ENCODE measurements at regions not wholly inside any gene's neighbourhood (a gene's known extent, or its start where the extent isn't known, plus 50 kb on each side); places are given as distances from the start of the nearest gene placed in this dataset.

DNA sequence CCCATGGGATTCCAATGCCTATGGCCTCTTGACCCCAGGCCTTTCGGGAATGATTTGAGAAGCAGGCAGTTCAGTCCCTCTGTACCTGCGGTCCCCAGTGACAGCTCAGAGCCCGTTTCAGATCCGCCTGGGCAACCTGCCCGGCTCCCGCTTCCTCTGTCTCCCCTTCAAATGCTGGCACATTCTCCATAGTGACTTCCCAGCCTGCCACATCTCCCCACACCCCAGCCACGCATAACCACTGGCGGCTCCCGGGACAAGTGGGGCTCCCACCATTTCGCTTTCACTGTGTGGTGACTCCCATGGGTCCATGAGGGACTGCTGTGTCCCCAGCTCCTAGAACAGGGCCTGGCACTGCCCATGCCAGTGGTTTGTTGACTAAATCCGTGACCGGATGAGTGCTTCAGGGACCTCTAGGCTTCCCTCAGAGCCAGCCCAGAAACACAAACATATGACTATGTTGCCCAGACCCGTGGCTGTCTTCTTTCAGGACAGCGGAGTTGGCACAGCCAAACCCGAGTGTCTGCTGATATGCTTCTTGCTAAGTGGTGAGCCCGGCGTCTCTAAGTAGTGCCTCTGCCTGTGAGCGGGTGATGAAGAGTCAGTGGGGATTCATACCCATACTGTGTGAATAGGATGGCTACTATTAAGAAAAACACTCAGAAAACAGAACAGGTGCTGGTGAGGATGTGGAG lies 91.2 kb downstream of the GLI2 start:
- H3K27ac ChIP-seq, result no peak overlapping the region
- no peak for DNase-seq (ENCODE audit: low read depth, low spot score)

DNA sequence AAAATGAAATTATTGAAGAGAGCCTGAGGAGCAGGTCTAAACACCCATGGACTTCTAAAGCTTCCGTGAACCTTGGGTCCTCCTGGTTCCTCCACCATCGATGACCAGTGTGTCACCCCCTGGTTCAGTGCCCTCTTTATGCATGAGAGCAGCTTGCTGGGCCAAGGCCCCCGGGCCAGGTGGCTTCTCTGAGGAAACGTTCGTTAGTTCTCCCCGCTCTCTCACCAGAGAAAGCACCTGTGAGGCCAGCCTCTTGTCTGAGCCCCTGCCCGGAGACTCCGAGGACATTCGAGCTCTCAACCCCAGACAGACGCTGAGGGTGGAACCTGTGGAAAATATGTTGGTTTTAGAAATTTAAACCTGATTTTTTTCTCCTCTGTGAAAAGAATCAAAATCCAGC lies 92.4 kb downstream of the GLI2 start:
- no peak overlapping the region for H3K27ac ChIP-seq
- no peak for DNase-seq (ENCODE audit: low read depth, low spot score)

DNA sequence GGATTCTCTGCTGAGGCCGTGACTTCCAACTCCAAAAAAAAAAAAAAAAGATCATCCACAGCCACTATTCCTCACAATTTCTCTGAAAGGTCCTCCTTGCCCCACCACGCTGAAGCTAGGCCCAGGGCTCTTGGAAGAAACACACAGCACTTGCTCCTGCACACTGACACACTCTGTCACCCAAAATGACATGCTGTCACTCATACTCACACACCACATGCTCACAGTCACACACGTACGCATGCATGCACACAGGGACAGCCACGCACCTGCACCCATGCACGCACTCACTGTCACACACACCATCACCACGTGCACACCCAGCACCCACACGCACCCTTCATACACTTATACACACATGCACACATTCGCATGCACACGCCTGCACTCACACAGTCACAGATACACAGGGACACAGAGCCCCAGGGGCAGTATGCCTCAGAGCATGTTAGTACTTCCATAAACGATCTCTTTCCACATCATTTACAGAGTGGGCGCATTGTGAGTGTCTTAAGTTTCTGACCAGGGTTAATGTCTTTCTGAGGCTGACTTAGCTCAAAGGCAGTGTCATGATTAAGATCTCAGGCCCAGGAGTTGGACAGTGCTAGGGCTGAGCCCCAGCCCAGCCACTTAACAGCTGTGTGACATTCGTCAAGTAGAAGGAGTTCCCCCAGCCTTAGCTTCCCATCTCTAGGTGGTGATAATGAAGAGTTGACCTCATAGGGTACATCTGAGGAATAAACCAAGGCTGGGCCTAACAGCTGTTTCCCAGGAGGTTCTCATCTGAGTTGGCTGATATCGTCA lies 93.4 kb downstream of the GLI2 start:
- DNase-seq (ENCODE audit: low read depth, low spot score), result no peak
- no peak overlapping the region for H3K27ac ChIP-seq

DNA sequence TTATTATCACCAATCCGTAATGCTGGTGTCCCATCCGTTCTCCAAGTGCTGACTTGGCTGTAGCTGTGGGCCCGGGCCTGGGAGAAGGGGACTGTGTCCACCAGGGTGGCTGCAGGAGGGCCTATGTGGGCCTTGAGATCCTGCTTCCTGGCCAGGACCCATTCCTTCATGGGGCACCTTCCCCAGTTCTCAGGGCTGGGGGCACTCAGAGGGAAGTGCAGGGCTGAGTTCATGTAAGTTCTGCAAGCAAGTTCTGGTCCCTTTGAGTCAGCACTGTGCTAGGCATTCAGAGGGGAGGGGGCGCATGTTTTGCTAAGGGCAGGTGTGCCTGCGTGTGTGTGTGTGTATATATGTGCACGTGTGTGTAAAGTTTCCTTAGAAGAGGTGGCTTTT lies 94.0 kb downstream of the GLI2 start:
- no peak for DNase-seq (ENCODE audit: low read depth, low spot score)
- no peak overlapping the region for H3K27ac ChIP-seq

DNA sequence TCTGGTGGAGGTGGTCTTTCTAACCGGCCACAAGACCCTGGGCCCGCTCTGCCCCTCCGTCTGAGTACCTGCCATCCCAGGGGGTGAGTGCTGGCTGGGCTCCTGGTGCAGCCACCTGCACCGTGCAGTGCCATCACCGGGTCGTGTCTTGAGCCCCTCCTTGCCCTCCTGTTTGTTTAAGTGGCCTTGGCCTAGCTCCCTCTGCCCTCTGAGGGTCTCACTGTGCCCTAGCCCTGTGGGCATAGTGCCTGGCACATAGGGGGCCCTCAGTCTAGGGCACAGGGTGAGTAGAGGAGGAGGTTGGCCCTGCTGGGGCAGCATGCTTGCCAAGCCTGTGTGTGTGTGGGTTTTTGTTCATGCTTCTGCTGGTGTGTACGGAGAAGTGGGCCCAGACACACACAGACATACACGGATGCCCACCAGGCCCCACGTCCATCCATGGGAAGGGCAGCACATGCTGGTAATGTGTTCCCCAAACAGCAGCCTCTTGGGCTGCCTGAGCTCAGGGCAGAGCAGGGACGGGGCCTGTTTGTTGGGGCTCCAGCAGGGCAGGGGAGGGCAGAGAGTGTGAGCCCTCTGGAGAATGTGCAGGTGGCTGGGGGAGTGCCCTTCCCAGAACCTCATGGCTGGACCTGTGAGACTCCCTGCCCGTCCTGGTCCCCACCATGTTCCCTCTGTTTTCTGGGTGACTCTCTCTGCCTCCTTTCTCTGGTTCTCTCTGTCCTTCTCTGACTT lies 94.6 kb downstream of the GLI2 start:
- no peak overlapping the region for H3K27ac ChIP-seq
- no peak for DNase-seq (ENCODE audit: low read depth, low spot score)

DNA sequence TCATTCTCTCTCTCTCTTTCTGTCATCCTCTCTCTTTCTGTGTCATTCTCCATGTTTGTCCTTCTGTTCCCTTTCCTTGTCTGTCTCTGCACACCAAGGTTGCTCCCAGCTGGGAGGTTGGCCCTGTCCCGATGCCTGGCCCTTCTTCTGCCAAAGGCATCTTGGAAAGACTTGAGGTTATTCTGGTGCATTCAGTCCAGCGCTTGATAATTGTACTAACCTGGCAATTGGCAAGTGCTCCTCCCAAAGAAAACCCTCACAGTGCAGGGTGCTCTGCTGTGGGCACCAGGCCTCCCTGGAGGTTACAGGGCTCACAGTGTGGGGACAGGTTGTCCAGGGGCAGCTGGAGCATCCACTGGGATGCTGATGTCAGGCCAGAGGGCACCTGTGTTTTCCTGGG lies 95.4 kb downstream of the GLI2 start:
- DNase-seq (ENCODE audit: low read depth, low spot score), result no peak
- no peak overlapping the region for H3K27ac ChIP-seq

DNA sequence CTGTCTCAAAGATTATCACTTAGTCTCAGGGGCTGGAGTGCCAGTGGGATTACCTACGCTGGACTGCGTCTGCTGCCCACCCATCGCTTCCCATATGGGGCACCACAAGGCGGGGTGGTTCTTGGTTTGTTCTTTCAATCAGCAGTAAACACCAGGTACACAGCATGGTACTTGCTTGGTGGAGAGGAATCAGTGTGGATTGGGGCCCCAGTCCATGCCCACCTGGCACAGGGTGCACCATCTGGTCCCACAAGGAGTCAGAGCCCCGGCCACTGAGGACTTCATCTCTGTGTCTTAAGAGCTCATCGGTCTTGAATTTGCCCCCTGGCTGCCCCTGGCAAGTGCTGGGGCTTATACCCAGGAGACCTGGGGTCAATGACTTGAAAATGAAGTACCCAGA lies 96.2 kb downstream of the GLI2 start:
- DNase-seq (ENCODE audit: low read depth, low spot score), result no peak
- H3K27ac ChIP-seq, result no peak overlapping the region

DNA sequence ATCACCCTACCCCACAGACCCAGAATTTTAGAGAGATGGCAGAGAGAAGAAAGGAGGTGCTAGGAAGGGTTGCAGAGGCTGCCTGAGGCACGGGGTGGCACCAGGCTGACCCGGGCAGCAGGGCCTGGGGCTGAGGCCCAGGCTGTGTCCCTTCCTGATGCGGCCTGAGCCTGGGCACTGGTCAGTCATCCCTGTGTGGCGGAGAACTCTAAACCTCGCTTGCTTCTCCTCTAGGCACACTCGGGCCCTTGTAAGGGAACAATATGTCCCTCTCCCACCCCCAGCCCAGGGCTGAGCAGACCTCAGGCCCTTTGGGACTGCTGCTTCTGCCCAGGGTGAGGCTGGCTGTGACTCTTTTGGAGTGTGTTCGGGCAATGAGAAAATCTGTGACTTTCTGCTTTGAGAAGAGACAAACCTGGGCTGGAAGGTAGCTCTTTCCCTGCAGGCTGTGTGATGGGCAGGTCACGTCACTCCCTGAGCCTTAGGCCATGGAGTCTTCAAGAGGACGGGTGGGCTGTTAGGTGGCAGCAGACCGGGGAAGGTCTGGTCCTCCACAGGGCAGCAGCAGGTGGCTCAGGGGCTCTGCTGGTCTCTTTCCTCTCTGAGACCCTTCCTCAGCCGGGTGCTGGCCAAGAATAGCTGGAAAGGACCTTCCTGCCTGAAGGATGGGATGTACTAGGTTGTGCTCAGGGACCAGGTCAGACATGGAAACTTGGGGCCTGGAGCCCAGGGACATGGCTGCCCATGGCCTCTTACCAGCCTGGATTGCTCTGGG lies 96.8 kb downstream of the GLI2 start:
- H3K27ac ChIP-seq, result no peak overlapping the region
- no peak for DNase-seq (ENCODE audit: low read depth, low spot score)

DNA sequence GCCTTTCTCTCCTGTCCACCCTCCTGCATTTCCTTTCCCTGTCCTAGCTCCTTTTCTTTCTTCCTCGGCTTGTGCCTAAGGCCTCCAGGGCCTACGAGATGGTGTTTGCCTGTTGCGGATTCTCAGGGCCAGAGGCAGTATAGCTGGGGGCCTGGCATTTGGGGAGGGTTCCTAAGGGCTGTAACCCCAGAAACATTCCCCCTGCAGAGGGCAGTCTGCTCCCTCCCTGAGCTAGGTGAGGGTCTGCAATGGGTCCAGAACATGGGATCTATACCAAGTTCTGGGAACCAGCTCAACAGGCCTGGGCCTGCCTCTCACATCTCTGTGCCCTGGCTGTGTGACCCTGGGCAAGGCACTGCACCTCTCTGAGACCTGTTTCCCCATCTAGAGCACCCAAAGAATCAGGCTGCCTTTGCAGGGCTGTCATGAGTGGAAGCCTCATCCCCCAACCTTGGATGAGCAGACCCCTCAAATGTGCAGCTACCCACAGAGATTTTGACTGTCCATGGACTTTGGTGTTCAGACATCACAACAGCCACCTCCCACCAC lies 97.5 kb downstream of the GLI2 start:
- no peak overlapping the region for H3K27ac ChIP-seq
- no peak for DNase-seq (ENCODE audit: low read depth, low spot score)

DNA sequence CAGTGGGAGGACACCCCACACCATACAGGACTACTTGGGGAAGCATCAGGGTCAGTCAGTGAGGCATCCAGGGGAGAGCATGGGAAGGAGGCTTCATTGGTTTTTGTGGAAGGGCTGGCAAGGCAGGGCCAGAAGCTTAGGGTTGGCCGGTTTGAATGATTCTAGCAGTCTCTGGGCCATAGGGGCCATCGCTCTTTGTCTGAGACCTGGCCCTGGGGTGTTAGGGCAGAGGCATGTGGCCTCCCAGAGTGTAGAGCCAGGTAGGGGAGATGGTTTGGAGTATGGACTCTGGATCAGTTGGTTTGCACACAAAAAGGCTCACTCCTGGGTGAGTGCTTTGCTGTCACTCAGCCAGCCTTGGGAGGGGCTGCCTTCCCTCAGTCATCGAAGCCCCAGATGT lies 98.5 kb downstream of the GLI2 start:
- no peak overlapping the region for H3K27ac ChIP-seq
- DNase-seq (ENCODE audit: low read depth, low spot score), result no peak

DNA sequence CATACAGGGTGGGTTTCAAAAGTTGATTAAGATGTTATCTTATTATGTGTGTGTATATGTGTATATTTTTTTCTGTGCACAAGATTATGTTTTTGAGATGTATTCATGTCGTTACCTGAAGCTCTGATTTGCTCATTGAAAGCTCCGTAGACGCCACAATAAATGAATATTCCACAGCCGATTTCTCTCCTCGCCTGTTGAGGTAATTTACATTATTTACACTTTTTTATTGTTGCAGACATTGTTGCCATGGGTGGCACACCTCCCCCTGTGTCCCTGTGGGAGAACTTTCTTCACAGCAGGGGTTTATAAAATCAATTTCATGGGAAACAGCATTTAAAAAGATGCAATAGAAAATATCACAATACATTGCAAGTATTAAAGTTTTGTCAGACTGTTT lies 100.6 kb downstream of the GLI2 start:
- DNase-seq (ENCODE audit: low read depth, low spot score), result no peak
- no peak overlapping the region for H3K27ac ChIP-seq

DNA sequence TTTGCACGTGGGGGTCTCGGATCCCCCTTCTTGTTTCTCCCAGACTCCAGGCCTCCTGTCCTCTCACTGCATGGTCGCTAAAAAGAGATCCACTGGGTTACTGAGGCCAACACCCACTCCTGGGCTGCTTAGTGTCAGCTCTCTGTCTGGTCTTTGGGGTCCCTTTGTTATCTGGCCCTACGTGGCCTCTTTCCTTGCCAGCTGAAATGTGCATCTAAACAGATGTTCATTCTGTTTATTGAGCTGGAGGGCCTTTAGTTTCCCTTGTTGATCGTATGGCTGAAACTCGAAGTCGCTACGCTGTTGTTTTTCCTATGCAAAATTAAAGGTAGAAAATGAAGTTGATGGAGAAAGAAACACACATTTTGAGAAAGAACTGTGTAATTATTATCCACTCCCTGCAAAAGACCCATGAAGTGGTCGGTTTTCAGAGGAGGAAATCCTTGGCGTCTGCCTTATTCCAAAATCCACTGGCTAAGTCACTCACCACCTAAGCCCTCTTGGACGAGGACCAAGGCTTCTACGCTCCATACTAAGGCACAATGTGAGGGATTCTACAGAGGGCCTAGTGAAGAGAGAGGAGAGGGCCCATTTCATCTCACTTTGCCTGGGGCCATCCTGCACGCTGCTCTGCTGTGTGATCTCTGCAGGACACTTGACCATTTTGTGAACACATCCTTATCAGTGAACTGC lies 105.3 kb downstream of the GLI2 start:
- no peak overlapping the region for H3K27ac ChIP-seq
- no peak for DNase-seq (ENCODE audit: low read depth, low spot score)

DNA sequence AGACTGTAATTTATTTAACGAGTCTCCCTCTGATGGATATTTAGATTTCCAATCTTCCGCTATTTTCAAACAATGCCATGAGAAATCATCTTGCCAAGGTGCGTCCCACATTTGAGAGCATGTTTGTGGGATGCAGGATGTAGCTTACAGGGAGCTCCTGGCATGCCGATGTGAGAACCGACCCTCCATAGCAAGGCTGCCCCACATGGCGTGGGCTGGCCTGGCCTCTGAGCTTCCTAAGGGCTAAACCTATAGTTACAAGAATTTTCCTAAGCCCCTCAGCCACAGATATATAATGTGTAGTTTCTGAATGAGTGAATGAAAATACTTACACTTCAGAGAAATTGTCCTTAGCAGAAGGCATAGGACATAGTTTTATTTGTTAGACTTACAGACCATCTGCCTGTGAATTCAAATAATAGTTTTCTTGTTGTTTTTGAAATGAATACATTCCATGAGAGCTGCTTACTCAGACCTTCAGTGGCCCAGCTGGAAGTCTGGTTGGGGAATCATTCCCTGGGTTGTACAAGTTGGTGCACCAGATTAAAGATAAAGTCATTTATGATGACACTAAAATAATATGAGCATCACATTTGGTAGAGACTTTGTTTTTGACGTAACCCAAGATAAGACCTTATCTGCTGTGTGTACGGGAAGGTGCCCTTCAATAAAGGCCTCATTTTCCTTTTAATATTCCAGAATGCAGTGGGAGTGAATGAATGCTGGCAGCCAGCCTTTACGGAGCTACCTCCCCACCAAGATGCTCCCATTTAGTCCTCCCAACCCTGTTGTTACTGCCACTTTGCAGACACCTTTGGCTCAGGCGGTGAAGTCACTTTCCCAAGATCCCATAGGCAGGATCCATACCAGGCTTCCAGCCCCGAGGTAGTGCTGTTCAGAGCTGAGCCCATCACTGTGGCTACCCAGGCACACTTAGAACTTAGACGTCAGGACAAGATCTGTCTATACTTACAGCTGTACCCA lies 107.1 kb downstream of the GLI2 start:
- no peak overlapping the region for H3K27ac ChIP-seq
- no peak for DNase-seq (ENCODE audit: low read depth, low spot score)

DNA sequence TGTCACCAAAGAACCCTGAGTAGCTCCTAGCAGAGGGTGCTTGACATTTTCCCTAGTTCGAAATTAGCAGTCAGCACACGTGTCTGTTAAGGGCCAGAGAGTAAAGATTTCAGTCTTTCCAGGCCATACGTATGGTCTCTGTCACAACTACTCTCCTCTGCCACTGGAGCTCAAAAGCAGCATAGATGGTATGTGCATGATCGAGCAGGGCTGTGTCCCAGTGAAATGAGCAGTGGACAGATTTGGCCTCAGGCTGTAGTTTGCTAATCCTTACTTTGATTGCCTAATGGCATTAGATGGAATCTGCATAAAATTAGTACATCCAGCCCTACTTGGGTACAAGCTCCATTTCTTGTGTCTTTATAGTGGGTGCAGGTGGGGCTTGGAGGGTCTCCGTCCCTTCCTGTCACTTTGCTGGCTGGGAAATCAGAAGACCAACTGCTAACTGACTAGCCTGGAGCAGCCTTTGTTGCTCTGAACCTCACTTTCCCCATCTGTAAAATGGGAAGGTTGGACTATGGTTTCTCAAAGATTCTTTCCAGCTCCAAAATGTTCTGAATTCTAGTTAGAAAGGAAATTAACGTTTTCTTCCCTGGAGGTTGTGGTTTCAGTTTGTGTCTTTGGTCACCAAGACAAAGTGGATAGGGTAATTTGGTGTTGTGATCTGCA lies 108.5 kb downstream of the GLI2 start:
- no peak for DNase-seq (ENCODE audit: low read depth, low spot score)

DNA sequence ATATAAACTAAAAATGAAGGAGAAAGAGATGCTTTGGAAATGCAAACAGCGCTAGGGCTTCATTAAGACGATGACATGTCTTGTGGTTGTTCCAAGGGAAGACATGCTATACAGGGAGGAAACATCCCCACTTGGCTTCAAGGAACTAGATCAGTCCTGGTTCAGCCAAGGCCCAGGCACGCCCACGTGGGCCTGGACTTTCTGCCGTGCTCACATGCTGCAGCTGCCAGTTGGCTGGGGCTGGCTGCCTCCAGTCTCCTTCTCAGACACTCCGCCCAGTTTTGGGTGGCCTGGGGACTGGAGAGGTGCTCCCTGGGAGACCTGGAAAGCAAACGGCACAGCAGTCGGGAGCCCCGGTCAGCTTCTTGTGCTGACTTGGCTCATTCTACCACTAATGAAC lies 109.6 kb downstream of the GLI2 start:
- no peak for DNase-seq (ENCODE audit: low read depth, low spot score)
- no peak overlapping the region for H3K27ac ChIP-seq

More for the DNA sequence above, 108.5 kb downstream of the GLI2 start:
- H3K27ac ChIP-seq, result no peak overlapping the region

DNA sequence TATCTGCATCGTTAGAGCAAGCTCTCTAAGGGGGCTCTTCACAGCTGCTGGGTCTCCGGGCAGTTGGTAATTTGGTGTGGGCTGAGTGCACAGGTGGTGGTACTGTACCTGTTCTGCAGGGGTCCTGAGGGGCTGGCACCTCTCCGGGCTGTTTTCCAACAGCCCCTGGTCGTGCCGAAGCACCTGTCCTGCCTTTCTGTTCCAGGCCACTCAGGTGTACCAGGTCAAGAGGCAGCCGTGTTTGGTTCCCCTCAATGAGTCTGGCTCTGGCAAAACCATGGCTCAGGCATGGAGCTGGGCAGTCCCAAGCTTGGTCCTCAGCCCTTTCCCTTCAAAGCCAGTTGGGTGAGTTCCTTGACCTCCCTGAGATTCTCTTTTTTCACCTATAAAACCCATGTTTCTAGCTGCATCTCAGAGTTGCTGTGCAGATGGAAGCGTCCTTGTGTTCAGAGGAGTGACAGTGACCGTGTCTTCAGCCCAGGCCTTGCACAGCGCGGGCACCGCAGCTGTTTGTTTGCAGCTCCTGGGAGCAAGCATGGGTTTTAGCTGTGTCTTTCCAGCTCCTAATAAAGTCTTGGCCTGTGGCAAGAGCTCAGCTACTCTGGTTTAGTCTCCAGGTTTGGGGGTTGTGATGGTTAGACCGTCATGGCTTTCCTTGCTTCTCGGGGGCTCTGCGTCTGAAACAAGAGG lies 110.9 kb downstream of the GLI2 start:
- no peak for DNase-seq (ENCODE audit: low read depth, low spot score)
- no peak overlapping the region for H3K27ac ChIP-seq

DNA sequence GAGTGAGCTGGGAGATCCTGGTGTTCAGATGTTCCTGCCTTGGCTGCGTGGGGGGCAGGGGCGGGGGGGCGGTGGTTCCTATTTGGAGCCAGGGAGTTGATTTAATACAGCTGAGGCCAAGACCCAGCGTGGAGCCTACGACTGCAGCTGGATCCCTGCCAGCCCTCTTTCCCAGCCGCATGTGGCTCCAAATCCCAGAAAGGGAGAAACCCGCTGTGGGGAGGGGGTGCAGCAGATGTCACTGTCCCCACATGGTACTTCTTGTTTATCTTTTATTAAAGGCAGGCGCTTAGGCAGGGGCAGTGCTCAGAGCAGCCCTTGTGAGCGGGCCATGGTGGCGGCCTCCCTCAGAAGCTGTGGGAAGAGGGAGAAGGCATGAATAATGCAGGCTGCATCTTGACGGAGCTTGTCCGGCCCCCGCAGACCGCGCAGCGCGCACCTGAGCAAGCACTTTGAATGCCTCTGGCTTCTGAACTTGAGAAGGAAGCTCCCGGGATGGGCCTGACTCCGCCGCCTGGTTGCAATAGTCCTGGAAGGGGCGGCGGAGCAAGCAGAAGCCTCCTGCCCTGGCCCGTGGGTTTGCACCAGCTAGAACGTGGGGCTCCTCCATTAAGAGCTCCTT lies 112.1 kb downstream of the GLI2 start:
- DNase-seq (ENCODE audit: low read depth, low spot score), result peak; percentile 64
- no peak overlapping the region for H3K27ac ChIP-seq
